GM18520 (cell line): ENCODE measurements at regions not wholly inside any gene's neighbourhood (a gene's known extent, or its start where the extent isn't known, plus 50 kb on each side); places are given as distances from the start of the nearest gene placed in this dataset.
"Not testable (repeated sequence)": the region's sequence is repeated elsewhere in the genome, so short reads cannot be mapped to it uniquely, and the experiment has no call there.

Experiments
- ATAC-seq: cut with Tn5 transposase; IDR thresholded peaks from one replicate; pipeline ENCODE4 v1.9.1; 2021; ENCODE audit not compliant: unreplicated experiment

GRCh38 chr3:16707260-16707659 lies 102.0 kb upstream of the DAZL start:
- no peak for ATAC-seq

- no peak for ATAC-seq
These were observed 103.1 kb upstream of the DAZL start for GRCh38 chr3:16708285-16708684.

GRCh38 chr3:16711691-16712090 lies 106.5 kb upstream of the DAZL start:
- not testable (repeated sequence) for ATAC-seq

GRCh38 chr3:16715281-16715680 lies 110.1 kb upstream of the DAZL start:
- no peak for ATAC-seq

GRCh38 chr3:16719426-16719825 lies 114.2 kb upstream of the DAZL start:
- ATAC-seq: no peak

- no peak for ATAC-seq
These were observed 115.2 kb upstream of the DAZL start for GRCh38 chr3:16720367-16720940.

GRCh38 chr3:16721494-16721893 lies 116.3 kb upstream of the DAZL start:
- no peak for ATAC-seq

- no peak for ATAC-seq
These were observed 118.8 kb upstream of the DAZL start for GRCh38 chr3:16723978-16724377.

- ATAC-seq: no peak
These were observed 119.3 kb upstream of the DAZL start for GRCh38 chr3:16724487-16724886.

GRCh38 chr3:16725972-16726371 lies 120.7 kb upstream of the DAZL start:
- no peak for ATAC-seq

- no peak for ATAC-seq
These were observed 123.8 kb upstream of the DAZL start for GRCh38 chr3:16728770-16729745.

- ATAC-seq: no peak
These were observed 133.2 kb upstream of the DAZL start for GRCh38 chr3:16738451-16738850.

GRCh38 chr3:16739541-16740105 lies 134.4 kb upstream of the DAZL start:
- ATAC-seq: no peak

- no peak for ATAC-seq
These were observed 135.3 kb upstream of the DAZL start for GRCh38 chr3:16740515-16740914.

- ATAC-seq: no peak
These were observed 136.0 kb upstream of the DAZL start for GRCh38 chr3:16741103-16741758.

- ATAC-seq: peak; percentile 49
These were observed 136.7 kb upstream of the DAZL start for GRCh38 chr3:16741890-16742289.

- ATAC-seq: no peak
These were observed 138.1 kb upstream of the DAZL start for GRCh38 chr3:16743276-16743675.

GRCh38 chr3:16759227-16759903 lies 125.4 kb upstream of the PLCL2 start:
- no peak for ATAC-seq

GRCh38 chr3:16761571-16761970 lies 123.2 kb upstream of the PLCL2 start:
- ATAC-seq: no peak

GRCh38 chr3:16765661-16766060 lies 119.1 kb upstream of the PLCL2 start:
- no peak for ATAC-seq

- ATAC-seq: no peak
These were observed 117.7 kb upstream of the PLCL2 start for GRCh38 chr3:16767006-16767405.
